Stimulated activated memory B cell treated with anti-CD40 and anti-IgM and Interleukin-4, amounts not matched to agents 10 μg/mL and 1 μg/mL and 100 μg/mL, for 72 hours (primary cell): ENCODE measurements at regions not wholly inside any gene's neighbourhood (a gene's known extent, or its start where the extent isn't known, plus 50 kb on each side); places are given as distances from the start of the nearest gene placed in this dataset.
A peak's percentile ranks its signal among the peaks of the same experiment; 100 is the strongest.
"Not testable (repeated sequence)": the region's sequence is repeated elsewhere in the genome, so short reads cannot be mapped to it uniquely, and the experiment has no call there.

ENCODE experiments used
- ATAC-seq: fragments of 150-1000 bp; cut with Tn5 transposase; 2 replicates; pipeline ENCODE4 v1.10.0; 2021
- H3K27ac Mint-ChIP-seq: one replicate; pipeline ENCODE4 v1.8.0; 2022; ENCODE audit warnings: mild to moderate bottlenecking, mixed read lengths
- H3K27me3 Mint-ChIP-seq: one replicate; pipeline ENCODE4 v1.8.0; 2022; ENCODE audit warnings: mixed read lengths
- H3K36me3 Mint-ChIP-seq: one replicate; pipeline ENCODE4 v1.8.0; 2022; ENCODE audit warnings: mixed read lengths
- H3K4me1 Mint-ChIP-seq: one replicate; pipeline ENCODE4 v1.8.0; 2022; ENCODE audit warnings: mixed read lengths
- H3K4me3 Mint-ChIP-seq: one replicate; pipeline ENCODE4 v1.8.0; 2022; ENCODE audit warnings: mild to moderate bottlenecking, moderate library complexity, mixed read lengths
- H3K9me3 Mint-ChIP-seq: one replicate; pipeline ENCODE4 v1.8.0; 2022; ENCODE audit warnings: mixed read lengths

GRCh38 chr6:164663634-164664033 is 645.8 kb downstream of the C6orf118 start:
- ATAC-seq = no peak
- peaks cover 9% of the 10 kb centered on the region for H3K9me3 Mint-ChIP-seq
- no peak overlapping the region for H3K4me3 Mint-ChIP-seq
- H3K36me3 Mint-ChIP-seq = no peaks in the 10 kb centered on the region
- H3K4me1 Mint-ChIP-seq = no peaks in the 10 kb centered on the region
- no peaks in the 10 kb centered on the region for H3K27me3 Mint-ChIP-seq
- H3K27ac Mint-ChIP-seq = no peak overlapping the region

DNA sequence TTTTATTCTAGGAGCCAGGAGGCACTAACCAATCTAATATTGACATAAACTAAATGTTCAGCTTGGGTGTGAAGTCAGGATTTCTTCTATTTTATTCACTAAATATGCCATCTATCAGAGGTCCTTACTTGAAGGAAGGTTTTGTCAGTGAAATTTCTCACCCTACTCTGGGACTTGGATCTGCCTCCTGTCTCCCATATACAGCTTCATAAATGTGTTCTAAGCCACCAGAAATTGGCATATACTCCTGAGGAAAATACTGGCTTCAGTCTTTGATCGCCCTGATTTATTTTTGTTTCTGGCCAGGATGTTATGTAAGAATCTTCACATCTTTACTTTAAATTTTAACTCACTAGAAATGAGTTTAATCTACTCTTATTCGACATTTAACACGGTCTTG is 647.7 kb downstream of the C6orf118 start:
- H3K36me3 Mint-ChIP-seq = no peaks in the 10 kb centered on the region
- H3K27me3 Mint-ChIP-seq = no peaks in the 10 kb centered on the region
- H3K4me1 Mint-ChIP-seq = no peaks in the 10 kb centered on the region
- no peak for ATAC-seq
- no peak overlapping the region for H3K4me3 Mint-ChIP-seq
- H3K27ac Mint-ChIP-seq = no peak overlapping the region
- H3K9me3 Mint-ChIP-seq = peaks cover 7% of the 10 kb centered on the region

DNA sequence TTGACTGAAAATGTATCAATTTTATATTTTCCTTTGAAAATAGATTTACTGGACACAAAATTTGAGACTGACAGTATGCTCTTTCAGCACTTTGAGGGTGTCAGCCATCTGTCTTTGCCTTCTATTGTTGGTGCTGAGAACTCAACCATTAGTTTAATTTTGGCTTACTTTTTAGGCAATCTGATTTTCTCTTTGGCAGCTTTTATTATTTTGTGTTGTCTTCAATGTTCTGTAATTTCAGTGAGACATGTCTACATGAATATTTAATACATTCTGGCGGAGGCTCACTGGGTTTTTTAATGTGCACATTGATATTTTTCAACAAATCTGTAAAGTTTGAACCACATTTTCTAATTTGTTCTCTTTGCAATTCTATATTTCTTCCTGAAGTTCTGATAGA is 648.6 kb downstream of the C6orf118 start:
- peaks cover 8% of the 10 kb centered on the region for H3K9me3 Mint-ChIP-seq
- ATAC-seq = no peak
- H3K4me1 Mint-ChIP-seq = no peaks in the 10 kb centered on the region
- no peaks in the 10 kb centered on the region for H3K27me3 Mint-ChIP-seq
- no peak overlapping the region for H3K4me3 Mint-ChIP-seq
- no peaks in the 10 kb centered on the region for H3K36me3 Mint-ChIP-seq
- no peak overlapping the region for H3K27ac Mint-ChIP-seq

DNA sequence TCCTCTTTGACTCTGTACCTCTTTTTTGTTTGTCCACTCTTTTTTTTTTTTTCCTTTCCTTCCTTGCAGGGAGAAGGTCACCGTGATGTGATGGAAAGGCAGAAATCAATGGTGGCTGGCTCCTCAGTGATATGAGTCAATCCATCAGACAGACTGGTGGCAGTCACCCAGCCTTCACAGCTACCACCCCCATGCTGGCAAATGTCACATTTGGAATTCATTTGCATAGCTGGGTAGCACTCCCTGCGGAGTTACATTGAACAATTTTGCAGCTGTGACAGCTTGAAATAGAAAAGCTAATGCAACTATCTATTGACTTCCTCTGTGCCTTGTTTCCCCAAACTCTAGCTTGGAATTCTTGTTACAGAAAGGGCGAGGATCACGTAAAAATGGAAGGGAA is 668.4 kb downstream of the C6orf118 start:
- Mint-ChIP-seq H3K36me3 (no peaks in the 10 kb centered on the region), H3K9me3 (peaks cover 7% of the 10 kb centered on the region), H3K27ac (no peak overlapping the region), H3K4me3 (no peak overlapping the region), H3K27me3 (no peaks in the 10 kb centered on the region), H3K4me1 (no peaks in the 10 kb centered on the region)
- no peak for ATAC-seq

DNA sequence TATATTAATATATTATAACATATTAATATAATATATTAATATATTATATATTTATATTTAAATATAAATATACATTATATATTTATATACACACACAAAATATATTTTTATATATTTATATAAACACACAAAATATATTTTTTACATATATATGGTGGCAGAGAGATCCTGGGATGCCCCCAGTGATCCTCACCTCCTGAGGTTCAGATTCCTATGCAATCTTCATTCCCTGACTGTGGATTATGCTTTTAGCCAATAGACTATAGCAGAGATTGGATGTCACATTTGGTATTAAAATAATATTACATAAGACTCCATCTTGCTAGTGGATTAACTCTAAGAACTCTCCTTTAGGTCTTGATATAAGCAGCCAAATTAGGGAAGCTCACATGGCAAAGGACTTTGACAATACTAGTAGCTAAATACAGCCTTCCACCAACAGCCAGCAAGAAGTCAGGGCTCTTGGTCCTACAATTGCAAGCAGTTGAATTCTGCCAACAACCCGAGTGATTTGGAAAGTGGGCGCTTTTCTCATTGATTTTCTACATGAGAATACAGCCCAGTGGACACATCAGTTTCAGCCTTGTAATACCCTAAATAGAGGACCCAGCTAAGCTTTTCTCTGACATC is 681.0 kb downstream of the C6orf118 start:
- peaks cover 6% of the 10 kb centered on the region for H3K9me3 Mint-ChIP-seq
- no peaks in the 10 kb centered on the region for H3K4me1 Mint-ChIP-seq
- H3K4me3 Mint-ChIP-seq = no peak overlapping the region
- H3K27me3 Mint-ChIP-seq = no peaks in the 10 kb centered on the region
- no peaks in the 10 kb centered on the region for H3K36me3 Mint-ChIP-seq
- H3K27ac Mint-ChIP-seq = no peak overlapping the region
- no peak for ATAC-seq

DNA sequence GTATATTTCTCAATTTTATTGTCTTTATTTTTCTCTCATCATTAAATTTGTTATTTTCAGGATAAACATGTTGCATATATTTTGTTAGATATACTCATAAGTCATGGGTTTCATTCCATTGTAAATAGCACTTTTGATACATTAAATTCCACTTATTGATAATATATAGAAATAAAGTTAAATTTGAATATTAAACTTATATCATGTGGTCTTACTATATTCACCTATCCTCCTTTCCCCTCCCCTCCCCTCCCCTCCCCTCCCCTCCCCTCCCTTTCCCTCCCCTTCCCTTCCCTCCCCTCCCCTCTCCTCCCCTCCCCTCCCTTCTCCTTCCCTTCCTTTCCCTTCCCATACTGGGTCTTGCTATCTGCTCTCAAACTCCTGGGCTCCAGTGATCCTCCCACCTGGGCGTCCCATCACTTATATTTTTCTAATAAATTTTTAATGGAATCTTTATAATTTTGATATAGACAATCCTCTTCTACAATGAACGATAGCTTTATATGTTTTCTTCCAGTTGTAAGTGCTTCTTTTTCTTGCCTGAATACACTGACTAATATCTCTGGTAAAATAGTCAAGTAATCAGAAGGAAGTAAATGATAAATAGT is 692.4 kb downstream of the C6orf118 start:
- Mint-ChIP-seq H3K36me3 (no peaks in the 10 kb centered on the region), H3K9me3 (no peaks in the 10 kb centered on the region), H3K4me1 (no peaks in the 10 kb centered on the region), H3K4me3 (no peak overlapping the region), H3K27ac (no peak overlapping the region), H3K27me3 (no peaks in the 10 kb centered on the region)
- no peak for ATAC-seq

DNA sequence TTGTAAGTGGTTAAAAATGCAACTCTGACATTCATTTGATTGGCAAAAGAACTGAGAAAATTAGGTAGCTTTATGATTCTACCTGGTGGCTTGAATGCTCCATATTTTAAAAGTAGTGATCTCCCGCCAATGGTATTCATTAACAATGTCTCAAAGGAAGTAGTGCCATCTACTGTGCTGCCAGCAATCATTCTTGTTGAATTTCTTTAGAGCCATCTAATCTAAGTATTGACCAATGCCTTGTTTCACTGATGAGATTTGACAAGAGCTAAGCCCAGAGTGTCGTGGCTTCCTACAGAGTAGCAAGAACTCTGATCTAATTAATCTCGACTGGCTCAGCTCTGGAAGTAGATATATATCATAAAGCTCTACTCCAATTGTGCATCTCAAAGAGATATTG is 696.7 kb downstream of the C6orf118 start:
- no peaks in the 10 kb centered on the region for H3K27me3 Mint-ChIP-seq
- ATAC-seq = no peak
- H3K4me3 Mint-ChIP-seq = no peak overlapping the region
- H3K36me3 Mint-ChIP-seq = no peaks in the 10 kb centered on the region
- H3K4me1 Mint-ChIP-seq = no peaks in the 10 kb centered on the region
- peaks cover 3% of the 10 kb centered on the region for H3K9me3 Mint-ChIP-seq
- H3K27ac Mint-ChIP-seq = no peak overlapping the region

GRCh38 chr6:164610859-164611258 is 698.5 kb downstream of the C6orf118 start:
- not testable (repeated sequence) for H3K27ac Mint-ChIP-seq, H3K4me1 Mint-ChIP-seq, H3K9me3 Mint-ChIP-seq, H3K27me3 Mint-ChIP-seq, H3K4me3 Mint-ChIP-seq, H3K36me3 Mint-ChIP-seq
- peak; percentile 74 for ATAC-seq

DNA sequence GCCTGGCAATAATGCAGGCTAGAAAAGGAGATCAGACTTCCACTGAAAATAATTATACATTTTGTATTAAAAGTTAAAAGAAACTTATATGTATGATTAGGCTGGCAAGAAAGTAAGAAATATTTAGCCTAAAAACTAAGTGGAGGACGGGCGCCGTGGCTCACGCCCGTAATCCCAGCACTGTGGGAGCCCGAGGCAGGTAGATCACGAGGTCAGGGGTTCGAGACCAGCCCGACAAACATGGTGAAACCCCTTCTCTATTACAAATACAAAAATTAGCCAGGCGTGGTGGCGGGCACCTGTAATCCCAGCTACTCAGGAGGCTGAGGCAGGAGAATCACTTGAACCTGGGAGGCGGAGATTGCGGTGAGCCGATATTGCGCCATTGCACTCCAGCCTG is 707.0 kb downstream of the C6orf118 start:
- H3K4me3 Mint-ChIP-seq = not testable (repeated sequence)

GRCh38 chr6:164581563-164581962 is 727.8 kb downstream of the C6orf118 start:
- Mint-ChIP-seq H3K9me3 (peaks cover 13% of the 10 kb centered on the region), H3K27me3 (no peaks in the 10 kb centered on the region), H3K27ac (no peak overlapping the region), H3K4me1 (no peaks in the 10 kb centered on the region), H3K36me3 (no peaks in the 10 kb centered on the region), H3K4me3 (no peak overlapping the region)
- no peak for ATAC-seq

More for the DNA sequence above, 707.0 kb downstream of the C6orf118 start:
- not testable (repeated sequence) for H3K36me3 Mint-ChIP-seq, H3K27me3 Mint-ChIP-seq, ATAC-seq, H3K27ac Mint-ChIP-seq, H3K9me3 Mint-ChIP-seq, H3K4me1 Mint-ChIP-seq

DNA sequence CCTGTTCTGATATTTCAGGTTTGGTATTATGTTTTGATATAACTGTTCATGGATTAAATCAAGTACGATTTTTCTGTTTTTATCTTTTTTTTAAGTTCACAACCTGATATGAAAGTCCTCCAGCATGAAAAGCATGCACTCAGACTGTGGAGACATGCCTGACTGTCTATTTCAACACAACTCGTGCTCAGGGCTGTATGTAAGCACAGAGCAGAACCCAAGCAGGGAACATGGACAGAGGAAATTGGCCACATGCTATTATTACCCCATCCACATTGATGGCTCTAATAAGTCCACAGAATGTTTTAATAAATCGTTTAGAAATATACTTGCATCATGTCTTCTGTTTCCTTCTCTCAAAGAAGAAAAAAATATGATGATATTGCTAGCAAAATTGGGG is 730.4 kb downstream of the C6orf118 start:
- Mint-ChIP-seq H3K4me1 (no peaks in the 10 kb centered on the region), H3K27me3 (no peaks in the 10 kb centered on the region), H3K27ac (no peak overlapping the region), H3K36me3 (no peaks in the 10 kb centered on the region), H3K9me3 (peaks cover 16% of the 10 kb centered on the region), H3K4me3 (no peak overlapping the region)
- ATAC-seq = no peak

DNA sequence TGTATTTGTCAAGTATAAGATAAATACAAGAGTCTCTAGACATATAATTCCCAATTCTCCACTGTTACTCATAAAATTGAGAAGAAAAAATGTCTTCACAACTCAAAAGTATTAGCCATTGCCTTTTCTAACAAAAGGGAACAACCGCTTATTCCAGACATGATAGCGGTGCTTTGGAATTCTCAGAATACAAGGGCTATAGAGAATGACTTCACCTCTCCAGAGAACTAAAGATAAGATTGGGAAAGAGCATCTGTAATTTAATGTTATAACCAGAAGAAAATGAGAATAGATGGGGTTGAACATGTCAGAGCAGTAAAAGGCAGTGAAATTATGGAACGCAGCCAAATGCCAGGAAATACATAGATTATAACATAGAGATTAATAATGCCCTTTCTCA is 730.8 kb downstream of the C6orf118 start:
- no peak for ATAC-seq
- Mint-ChIP-seq H3K9me3 (peaks cover 16% of the 10 kb centered on the region), H3K27ac (no peak overlapping the region), H3K36me3 (no peaks in the 10 kb centered on the region), H3K27me3 (no peaks in the 10 kb centered on the region), H3K4me1 (no peaks in the 10 kb centered on the region), H3K4me3 (no peak overlapping the region)

DNA sequence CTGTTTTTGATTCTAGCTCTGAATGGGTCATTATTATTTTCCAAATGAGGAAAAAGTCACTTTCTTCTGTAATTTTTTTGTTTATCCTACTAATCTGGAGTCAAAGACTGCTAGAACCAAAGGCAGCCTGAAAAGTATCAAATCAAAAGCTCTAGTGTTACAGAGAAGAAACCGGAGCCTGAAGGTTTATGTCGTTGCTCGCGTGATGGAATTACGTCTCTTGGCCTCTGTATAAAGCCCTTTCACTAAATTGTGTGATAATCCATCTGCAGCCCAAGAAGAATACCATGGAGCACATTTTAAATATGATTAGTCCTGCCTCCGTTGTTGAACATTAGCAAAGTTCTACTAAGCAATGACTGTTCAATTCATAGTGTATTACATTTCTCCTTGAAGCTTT is 738.6 kb downstream of the C6orf118 start:
- no peak for ATAC-seq
- no peak overlapping the region for H3K4me3 Mint-ChIP-seq

DNA sequence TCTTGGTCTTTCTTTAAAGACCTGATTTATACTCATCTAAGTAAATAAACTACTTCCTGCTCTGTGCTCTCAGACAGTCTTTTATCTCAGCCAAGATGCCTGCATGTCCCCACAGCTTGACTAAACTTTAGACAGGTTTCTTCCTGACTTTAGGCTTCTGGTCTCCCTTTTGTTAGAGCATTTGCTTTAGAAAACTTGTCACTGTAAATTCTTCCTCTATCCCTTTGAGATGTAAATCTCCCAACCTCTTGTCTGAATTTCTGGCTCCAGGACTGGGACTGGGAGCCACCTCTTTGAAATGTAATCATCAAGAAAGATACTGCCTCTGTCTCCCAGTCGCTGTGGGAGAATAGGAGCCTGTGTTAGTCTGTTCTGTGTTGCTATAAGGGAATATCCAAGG is 739.9 kb downstream of the C6orf118 start:
- H3K9me3 Mint-ChIP-seq = peaks cover 5% of the 10 kb centered on the region
- no peak overlapping the region for H3K27ac Mint-ChIP-seq
- no peak for ATAC-seq
- H3K4me3 Mint-ChIP-seq = no peak overlapping the region
- no peaks in the 10 kb centered on the region for H3K27me3 Mint-ChIP-seq
- no peaks in the 10 kb centered on the region for H3K36me3 Mint-ChIP-seq
- no peaks in the 10 kb centered on the region for H3K4me1 Mint-ChIP-seq

More for the DNA sequence above, 738.6 kb downstream of the C6orf118 start:
- Mint-ChIP-seq H3K27me3 (no peaks in the 10 kb centered on the region), H3K36me3 (no peaks in the 10 kb centered on the region), H3K9me3 (peaks cover 8% of the 10 kb centered on the region), H3K4me1 (no peaks in the 10 kb centered on the region), H3K27ac (no peak overlapping the region)

GRCh38 chr6:164563924-164564323 is 745.5 kb downstream of the C6orf118 start:
- ATAC-seq = no peak
- Mint-ChIP-seq H3K4me1 (no peaks in the 10 kb centered on the region), H3K36me3 (no peaks in the 10 kb centered on the region), H3K4me3 (no peak overlapping the region), H3K9me3 (peaks cover 12% of the 10 kb centered on the region), H3K27ac (no peak overlapping the region), H3K27me3 (no peaks in the 10 kb centered on the region)

DNA sequence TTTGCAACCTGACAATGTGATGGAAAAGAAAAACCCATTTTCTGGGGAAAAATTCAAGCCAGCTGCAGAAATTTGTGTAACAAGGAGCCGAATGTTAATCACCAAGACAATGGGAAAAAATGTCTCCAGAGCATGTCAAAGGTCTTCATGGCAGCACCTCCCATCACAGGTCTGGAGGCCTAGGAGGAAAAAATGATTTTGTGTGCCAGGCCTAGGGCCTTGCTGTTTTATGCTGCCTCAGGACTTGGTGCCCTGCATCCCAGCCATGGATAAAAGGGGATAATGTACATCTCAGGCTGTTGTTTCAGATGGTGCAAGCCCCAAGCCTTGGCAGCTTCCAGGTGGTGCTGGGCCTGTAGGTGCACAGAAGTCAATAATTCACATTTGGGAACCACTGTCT is 747.7 kb downstream of the C6orf118 start:
- no peak for ATAC-seq
- Mint-ChIP-seq H3K27me3 (no peaks in the 10 kb centered on the region), H3K36me3 (no peaks in the 10 kb centered on the region), H3K4me3 (no peak overlapping the region), H3K9me3 (peaks cover 7% of the 10 kb centered on the region), H3K4me1 (no peaks in the 10 kb centered on the region), H3K27ac (no peak overlapping the region)
